ENCODE measurements at regions not wholly inside any gene's neighbourhood (a gene's known extent, or its start where the extent isn't known, plus 50 kb on each side); places are given as distances from the start of the nearest gene placed in this dataset.
"Not testable (repeated sequence)": the region's sequence is repeated elsewhere in the genome, so short reads cannot be mapped to it uniquely, and the experiment has no call there.

DNA sequence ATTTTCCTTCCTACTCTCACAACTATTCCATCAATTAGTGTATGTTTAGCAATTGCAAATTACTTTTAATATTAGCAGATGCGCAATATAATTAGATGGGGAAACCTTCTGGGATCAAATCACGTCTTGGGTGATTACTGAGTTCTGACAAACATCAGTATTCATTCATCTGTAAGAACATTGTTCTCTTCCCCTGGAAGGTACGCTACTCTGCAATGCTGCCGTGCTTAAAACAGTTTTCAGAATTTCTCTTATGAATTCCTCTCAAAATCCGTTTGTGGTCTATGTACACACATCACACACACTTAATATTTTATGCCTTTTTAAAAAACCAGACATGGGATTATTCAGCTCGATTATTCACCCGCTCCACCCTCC, 237.5 kb upstream of the NEBL start:
- DNase-seq (ENCODE audit: extremely low read depth, low read depth) = no peak
- TF ChIP-seq, protein P1, sequence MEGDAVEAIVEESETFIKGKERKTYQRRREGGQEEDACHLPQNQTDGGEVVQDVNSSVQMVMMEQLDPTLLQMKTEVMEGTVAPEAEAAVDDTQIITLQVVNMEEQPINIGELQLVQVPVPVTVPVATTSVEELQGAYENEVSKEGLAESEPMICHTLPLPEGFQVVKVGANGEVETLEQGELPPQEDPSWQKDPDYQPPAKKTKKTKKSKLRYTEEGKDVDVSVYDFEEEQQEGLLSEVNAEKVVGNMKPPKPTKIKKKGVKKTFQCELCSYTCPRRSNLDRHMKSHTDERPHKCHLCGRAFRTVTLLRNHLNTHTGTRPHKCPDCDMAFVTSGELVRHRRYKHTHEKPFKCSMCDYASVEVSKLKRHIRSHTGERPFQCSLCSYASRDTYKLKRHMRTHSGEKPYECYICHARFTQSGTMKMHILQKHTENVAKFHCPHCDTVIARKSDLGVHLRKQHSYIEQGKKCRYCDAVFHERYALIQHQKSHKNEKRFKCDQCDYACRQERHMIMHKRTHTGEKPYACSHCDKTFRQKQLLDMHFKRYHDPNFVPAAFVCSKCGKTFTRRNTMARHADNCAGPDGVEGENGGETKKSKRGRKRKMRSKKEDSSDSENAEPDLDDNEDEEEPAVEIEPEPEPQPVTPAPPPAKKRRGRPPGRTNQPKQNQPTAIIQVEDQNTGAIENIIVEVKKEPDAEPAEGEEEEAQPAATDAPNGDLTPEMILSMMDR (IDR thresholded peaks at IDR 0.05; ENCODE audit: low read depth, low read length, missing control alignments) = no peak
- no peak overlapping the region for H3K4me3 ChIP-seq (replicated peaks; ENCODE audit: low read depth, low read length)

DNA sequence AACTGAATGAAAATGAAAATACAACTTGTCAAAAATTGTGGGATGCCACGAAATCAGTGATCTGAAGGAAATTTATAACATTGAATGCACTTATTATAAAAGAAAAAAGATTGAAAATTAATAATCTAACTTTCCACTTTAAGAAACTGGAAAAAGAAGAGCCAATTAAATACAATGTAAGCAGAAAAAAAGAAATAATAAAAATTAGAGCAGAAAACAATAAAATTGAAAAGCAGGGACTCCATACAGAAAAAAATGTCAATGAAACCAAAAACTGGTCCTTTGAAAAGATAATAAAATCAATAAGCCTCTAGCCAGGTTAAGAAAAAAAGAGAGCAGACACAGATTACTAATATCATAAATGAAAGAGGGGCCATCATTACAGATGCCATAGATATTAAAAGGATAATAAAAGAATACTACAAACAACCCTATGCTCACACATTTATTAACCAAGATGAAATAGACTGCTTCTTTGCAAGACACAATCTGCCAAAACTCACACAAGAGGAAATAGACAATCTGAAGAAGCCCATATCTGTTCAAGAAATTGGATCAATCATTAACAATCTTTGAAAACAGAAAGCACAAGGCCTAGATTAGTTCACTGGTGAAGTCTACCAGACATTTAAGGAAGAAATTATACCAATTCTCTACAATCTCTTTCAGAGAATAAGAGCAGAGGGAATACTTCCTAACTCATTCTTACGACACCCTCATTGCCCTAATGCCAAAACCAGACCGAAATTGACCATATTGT, 233.8 kb upstream of the NEBL start:
- DNase-seq (ENCODE audit: extremely low read depth, low read depth) = no peak
- TF ChIP-seq, protein P1 (IDR thresholded peaks at IDR 0.05; ENCODE audit: low read depth, low read length, missing control alignments) = no peak
- H3K4me3 ChIP-seq (replicated peaks; ENCODE audit: low read depth, low read length) = no peak overlapping the region

DNA sequence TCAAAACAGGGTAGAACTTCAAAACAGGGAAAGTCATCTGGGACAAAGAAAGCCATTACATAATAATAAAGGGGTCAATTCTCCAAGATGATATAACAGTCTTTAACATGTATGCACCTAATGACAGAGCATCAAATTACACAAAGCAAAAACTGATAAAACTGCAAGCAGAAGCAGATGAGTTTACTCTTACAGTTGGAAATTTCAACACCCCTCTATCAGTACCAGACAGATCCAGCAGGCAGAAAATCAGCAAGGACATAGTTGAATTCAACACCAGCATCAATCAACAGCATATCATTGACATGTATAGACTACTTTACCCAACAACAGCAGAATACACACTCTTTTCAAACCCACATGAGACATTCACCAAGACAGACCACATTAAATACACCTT, 233.0 kb upstream of the NEBL start:
- TF ChIP-seq, protein P1 (IDR thresholded peaks at IDR 0.05; ENCODE audit: low read depth, low read length, missing control alignments) = no peak
- no peak overlapping the region for H3K4me3 ChIP-seq (replicated peaks; ENCODE audit: low read depth, low read length)
- no peak for DNase-seq (ENCODE audit: extremely low read depth, low read depth)

DNA sequence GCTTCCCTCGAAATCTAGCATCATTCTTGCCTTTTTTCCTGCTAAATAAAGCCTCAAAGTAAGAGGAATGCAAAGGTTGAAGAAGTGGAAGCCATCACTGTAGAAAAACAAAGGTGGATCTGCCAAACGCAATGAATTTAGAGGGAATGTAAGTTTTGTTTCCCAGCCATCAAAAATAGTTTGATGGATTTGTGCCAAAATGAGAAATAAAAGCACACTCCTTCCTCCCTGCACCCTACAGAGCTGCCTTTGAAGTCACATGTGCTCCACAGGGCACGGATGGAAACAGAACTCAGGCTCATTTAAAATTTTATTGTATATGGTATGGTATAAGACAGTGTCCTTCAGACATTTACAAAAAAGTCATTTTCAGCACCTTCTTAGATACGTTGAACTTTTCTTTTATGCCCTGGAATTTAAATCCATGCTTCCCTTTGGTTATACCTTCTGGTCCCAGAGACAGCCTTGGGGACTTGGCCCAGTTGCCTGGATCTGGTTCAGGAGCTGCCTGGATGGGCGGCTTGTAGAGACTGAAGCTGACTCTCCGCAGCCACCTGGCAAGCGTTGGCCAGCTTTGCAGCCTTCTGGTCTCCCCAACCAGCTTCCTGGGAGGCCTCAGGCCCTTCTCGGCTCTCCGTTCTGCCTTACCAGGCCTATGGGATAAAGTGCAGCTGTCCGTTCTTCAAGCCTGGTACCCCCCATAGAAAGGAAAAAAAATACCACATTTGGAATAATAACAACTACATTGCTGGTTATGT, 228.5 kb upstream of the NEBL start:
- no peak overlapping the region for H3K4me3 ChIP-seq (replicated peaks; ENCODE audit: low read depth, low read length)
- TF ChIP-seq, protein P1 (IDR thresholded peaks at IDR 0.05; ENCODE audit: low read depth, low read length, missing control alignments) = no peak
- no peak for DNase-seq (ENCODE audit: extremely low read depth, low read depth)

DNA sequence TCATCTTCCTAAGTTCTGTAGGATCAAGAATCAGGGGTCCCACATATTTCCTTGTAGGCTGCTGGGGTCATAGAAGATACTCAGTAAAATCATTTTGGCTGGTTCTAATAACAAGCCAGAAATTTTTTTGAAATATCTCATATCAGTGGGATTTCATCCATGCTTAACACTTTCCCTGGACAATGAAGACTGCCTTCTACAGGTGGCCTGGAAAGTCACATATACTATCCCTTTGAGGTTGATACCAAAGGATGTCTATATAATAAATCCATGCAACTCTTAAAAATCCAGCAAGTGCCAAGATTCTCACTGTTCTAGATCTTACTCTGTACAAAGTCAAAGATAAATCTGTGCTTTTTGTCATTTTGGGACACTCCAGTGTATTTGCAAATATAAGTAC, 225.8 kb upstream of the NEBL start:
- DNase-seq (ENCODE audit: extremely low read depth, low read depth) = no peak
- no peak overlapping the region for H3K4me3 ChIP-seq (replicated peaks; ENCODE audit: low read depth, low read length)
- TF ChIP-seq, protein P1 (IDR thresholded peaks at IDR 0.05; ENCODE audit: low read depth, low read length, missing control alignments) = peak; percentile 55

DNA sequence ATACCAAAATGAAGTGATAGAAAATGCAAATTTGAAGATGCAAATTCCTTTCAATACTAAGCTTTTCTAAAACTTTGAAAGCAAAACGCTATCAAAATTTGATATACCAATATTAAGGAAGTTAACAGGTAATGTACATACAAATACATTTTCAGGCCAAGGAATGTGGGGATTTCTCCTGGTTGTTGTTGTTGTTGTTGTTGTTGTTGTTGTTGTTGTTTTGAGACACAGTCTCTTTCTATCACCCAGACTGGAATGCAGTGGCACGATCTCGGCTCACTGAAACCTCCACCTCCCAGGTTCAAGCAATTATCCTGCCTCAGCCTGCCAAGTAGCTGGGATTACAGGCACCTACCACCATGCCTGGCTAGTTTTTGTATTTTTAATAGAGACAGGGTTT, 224.7 kb upstream of the NEBL start:
- DNase-seq (ENCODE audit: extremely low read depth, low read depth); H3K4me3 ChIP-seq (replicated peaks; ENCODE audit: low read depth, low read length): not testable (repeated sequence)

DNA sequence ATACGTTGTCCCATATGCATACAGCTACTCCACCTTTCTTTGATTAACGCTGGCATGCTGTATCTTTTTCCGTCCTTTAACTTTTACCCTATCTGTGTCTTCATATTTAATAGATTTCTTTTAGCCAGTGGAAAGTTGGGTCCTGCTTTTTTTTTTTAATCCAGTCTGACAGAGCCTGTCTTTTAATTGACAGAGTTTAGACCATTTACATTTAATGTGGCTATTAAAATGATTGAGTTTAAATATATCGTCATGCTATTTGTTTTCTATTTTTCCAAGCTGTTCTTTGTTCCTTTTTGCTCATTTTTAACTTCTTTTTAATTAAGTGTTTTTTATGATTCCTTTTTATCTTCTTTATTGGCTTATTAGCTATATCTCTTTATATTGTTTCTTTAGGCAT, 217.6 kb upstream of the NEBL start:
- no peak overlapping the region for H3K4me3 ChIP-seq (replicated peaks; ENCODE audit: low read depth, low read length)
- DNase-seq (ENCODE audit: extremely low read depth, low read depth) = no peak
- TF ChIP-seq, protein P1 (IDR thresholded peaks at IDR 0.05; ENCODE audit: low read depth, low read length, missing control alignments) = no peak

Measured in HFF-Myc (cell line).